NB4 (cell line): ENCODE measurements at regions not wholly inside any gene's neighbourhood (a gene's known extent, or its start where the extent isn't known, plus 50 kb on each side); places are given as distances from the start of the nearest gene placed in this dataset.

ENCODE experiments used
- DNase-seq: peaks from one replicate; pipeline ENCODE4 v3.0.0; 2010; ENCODE audit warnings: low read depth
- H3K4me3 ChIP-seq: one replicate; pipeline ENCODE4 v1.5.1; 2011; ENCODE audit warnings: mild to moderate bottlenecking, low read depth, low read length, moderate library complexity
- CTCF ChIP-seq: IDR thresholded peaks from one replicate; pipeline ENCODE4 v1.5.1; 2012; ENCODE audit warnings: low read depth, low read length
- MAX ChIP-seq: IDR thresholded peaks from 2 replicates; pipeline ENCODE4 v1.6.1; 2011; ENCODE audit warnings: low read depth, low read length
- MYC ChIP-seq: IDR thresholded peaks from 2 replicates; pipeline ENCODE4 v1.6.1; 2011; ENCODE audit warnings: low read depth, low read length
- POLR2A ChIP-seq: IDR thresholded peaks from 2 replicates; pipeline ENCODE4 v1.6.1; 2011; ENCODE audit warnings: mild to moderate bottlenecking; ENCODE audit not compliant: insufficient read length; ENCODE audit errors: extremely low read depth

- TF ChIP-seq MAX (no peak), POLR2A (no peak), CTCF (no peak), MYC (no peak)
- DNase-seq = no peak
- H3K4me3 ChIP-seq = no peak overlapping the region
These were observed 539.2 kb downstream of the ETS1 start for GRCh38 chr11:128048121-128048520.

- DNase-seq = no peak
- TF ChIP-seq MYC (no peak), POLR2A (no peak), CTCF (no peak), MAX (no peak)
These were observed 540.3 kb downstream of the ETS1 start for GRCh38 chr11:128047026-128047425.

GRCh38 chr11:128046213-128046612 lies 541.1 kb downstream of the ETS1 start:
- H3K4me3 ChIP-seq = no peak overlapping the region
- no peak for DNase-seq
- TF ChIP-seq MAX (no peak), CTCF (no peak), MYC (no peak), POLR2A (no peak)

More at GRCh38 chr11:128047026-128047425, 540.3 kb downstream of the ETS1 start:
- H3K4me3 ChIP-seq = no peak overlapping the region

- peak; percentile 55 for DNase-seq
- TF ChIP-seq MAX = no peak
- no peak for TF ChIP-seq POLR2A
- TF ChIP-seq CTCF = no peak
- no peak for TF ChIP-seq MYC
These were observed 542.1 kb downstream of the ETS1 start for GRCh38 chr11:128045094-128045725.

GRCh38 chr11:128042290-128042751 lies 545.0 kb downstream of the ETS1 start:
- DNase-seq = no peak
- no peak for TF ChIP-seq MYC
- no peak for TF ChIP-seq CTCF
- TF ChIP-seq MAX = no peak
- TF ChIP-seq POLR2A = no peak
- no peak overlapping the region for H3K4me3 ChIP-seq

More at GRCh38 chr11:128045094-128045725, 542.1 kb downstream of the ETS1 start:
- no peak overlapping the region for H3K4me3 ChIP-seq
